Tibial nerve (tissue), 3 donors: ENCODE measurements at regions not wholly inside any gene's neighbourhood (a gene's known extent, or its start where the extent isn't known, plus 50 kb on each side); places are given as distances from the start of the nearest gene placed in this dataset.

Experiments
- POLR2A ChIP-seq, 2 donors: fragments of 450-650 bp; IDR thresholded peaks; one replicate each; pipeline ENCODE4 v1.6.1; 2017; ENCODE audit warnings: antibody characterized with exemption in 2 of 2, mild to moderate bottlenecking in 2 of 2, moderate library complexity in 2 of 2
- TF ChIP-seq, protein P1 (sequence below), 5 experiments: fragments of 200-600 bp in 3 of 5; fragments of 450-650 bp in 2 of 5; sonication (generic) in 3 of 5; IDR thresholded peaks; one replicate each; pipeline ENCODE4 v1.5.1; 2016 to 2019; ENCODE audit warnings: antibody characterized with exemption in 5 of 5, mild to moderate bottlenecking in 3 of 5, moderate library complexity in 2 of 5

DNA sequence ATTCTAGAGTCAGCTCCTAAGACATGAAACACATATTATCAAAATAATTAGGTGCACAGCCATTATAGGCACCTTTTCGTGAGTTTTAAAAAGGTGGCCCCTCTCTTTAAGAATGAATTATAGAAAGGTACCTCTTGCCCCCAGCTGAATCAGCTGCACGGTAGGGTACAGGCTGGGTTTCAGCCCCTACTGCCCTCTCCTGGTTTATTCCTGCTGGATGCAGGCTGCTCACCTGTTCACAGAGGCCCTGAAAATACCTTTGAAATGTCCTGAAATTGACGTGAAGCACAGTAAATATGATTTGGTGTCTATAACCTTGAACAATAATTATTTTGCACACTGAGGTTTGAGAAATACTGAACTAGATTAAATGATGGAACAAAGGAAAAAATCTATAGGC is 504.8 kb upstream of the SGCD start:
- TF ChIP-seq, protein P1, sequence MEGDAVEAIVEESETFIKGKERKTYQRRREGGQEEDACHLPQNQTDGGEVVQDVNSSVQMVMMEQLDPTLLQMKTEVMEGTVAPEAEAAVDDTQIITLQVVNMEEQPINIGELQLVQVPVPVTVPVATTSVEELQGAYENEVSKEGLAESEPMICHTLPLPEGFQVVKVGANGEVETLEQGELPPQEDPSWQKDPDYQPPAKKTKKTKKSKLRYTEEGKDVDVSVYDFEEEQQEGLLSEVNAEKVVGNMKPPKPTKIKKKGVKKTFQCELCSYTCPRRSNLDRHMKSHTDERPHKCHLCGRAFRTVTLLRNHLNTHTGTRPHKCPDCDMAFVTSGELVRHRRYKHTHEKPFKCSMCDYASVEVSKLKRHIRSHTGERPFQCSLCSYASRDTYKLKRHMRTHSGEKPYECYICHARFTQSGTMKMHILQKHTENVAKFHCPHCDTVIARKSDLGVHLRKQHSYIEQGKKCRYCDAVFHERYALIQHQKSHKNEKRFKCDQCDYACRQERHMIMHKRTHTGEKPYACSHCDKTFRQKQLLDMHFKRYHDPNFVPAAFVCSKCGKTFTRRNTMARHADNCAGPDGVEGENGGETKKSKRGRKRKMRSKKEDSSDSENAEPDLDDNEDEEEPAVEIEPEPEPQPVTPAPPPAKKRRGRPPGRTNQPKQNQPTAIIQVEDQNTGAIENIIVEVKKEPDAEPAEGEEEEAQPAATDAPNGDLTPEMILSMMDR (IDR thresholded peaks at IDR 0.05): no peak
- no peak for TF ChIP-seq POLR2A (IDR thresholded peaks at IDR 0.05)
